Epithelial cell of esophagus (primary cell): ENCODE measurements at regions not wholly inside any gene's neighbourhood (a gene's known extent, or its start where the extent isn't known, plus 50 kb on each side); places are given as distances from the start of the nearest gene placed in this dataset.

Experiments used
- DNase-seq: peaks from one replicate; pipeline ENCODE4 v3.0.0; 2010; ENCODE audit warnings: low read depth
- H3K4me3 ChIP-seq: 2 replicates; pipeline ENCODE4 v1.5.1; 2011; ENCODE audit warnings: mild to moderate bottlenecking, low read length, control low read depth
- TF ChIP-seq, protein P1 (sequence below): IDR thresholded peaks from 2 replicates; pipeline ENCODE4 v1.5.1; 2011; ENCODE audit warnings: low read depth, mild to moderate bottlenecking, low read length, control low read depth, inconsistent platforms; ENCODE audit not compliant: insufficient read depth; ENCODE audit errors: missing control alignments

DNA sequence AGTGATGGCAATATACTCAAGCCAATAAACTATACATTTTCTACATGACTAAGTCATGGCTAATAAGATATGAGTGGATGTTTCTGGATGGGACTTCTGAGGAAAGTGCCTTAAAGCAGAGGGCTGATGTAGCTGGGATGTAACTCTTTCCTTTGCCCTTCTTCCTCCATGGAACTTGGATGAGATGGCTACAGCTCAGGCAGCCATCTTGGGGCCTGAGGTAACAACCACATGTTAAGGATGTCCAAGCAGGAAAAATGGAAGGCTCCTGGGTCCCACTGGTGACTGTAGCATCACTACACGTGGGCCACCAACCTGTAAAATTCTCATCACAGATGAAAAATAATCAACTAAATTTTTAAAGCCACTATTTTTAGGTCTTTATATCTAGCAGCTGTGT lies 54.4 kb upstream of the GRIP1 start:
- H3K4me3 ChIP-seq: no peak overlapping the region
- no peak for DNase-seq

DNA sequence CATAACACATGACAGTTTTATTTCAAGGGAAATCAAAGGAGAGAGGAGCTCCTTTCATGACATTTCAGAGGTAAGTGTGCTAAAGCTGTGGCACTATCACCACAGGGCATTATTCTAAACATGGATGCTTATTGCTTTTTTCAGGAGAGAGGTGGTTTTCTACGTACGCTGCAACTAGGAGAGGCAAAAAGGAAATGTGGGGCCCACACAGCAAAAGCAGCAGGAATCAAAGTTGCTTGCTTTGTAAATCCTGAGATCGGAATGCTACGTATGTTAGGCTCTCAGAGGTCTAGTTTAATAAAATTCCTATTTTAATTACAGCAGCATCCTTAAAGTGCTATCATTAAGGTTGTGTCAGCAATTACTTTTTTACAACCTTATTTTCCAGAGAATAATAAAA lies 55.0 kb upstream of the GRIP1 start:
- TF ChIP-seq, protein P1, sequence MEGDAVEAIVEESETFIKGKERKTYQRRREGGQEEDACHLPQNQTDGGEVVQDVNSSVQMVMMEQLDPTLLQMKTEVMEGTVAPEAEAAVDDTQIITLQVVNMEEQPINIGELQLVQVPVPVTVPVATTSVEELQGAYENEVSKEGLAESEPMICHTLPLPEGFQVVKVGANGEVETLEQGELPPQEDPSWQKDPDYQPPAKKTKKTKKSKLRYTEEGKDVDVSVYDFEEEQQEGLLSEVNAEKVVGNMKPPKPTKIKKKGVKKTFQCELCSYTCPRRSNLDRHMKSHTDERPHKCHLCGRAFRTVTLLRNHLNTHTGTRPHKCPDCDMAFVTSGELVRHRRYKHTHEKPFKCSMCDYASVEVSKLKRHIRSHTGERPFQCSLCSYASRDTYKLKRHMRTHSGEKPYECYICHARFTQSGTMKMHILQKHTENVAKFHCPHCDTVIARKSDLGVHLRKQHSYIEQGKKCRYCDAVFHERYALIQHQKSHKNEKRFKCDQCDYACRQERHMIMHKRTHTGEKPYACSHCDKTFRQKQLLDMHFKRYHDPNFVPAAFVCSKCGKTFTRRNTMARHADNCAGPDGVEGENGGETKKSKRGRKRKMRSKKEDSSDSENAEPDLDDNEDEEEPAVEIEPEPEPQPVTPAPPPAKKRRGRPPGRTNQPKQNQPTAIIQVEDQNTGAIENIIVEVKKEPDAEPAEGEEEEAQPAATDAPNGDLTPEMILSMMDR: no peak
- no peak for DNase-seq
- H3K4me3 ChIP-seq: no peak overlapping the region

More for the DNA sequence above, 54.4 kb upstream of the GRIP1 start:
- TF ChIP-seq, protein P1: no peak

DNA sequence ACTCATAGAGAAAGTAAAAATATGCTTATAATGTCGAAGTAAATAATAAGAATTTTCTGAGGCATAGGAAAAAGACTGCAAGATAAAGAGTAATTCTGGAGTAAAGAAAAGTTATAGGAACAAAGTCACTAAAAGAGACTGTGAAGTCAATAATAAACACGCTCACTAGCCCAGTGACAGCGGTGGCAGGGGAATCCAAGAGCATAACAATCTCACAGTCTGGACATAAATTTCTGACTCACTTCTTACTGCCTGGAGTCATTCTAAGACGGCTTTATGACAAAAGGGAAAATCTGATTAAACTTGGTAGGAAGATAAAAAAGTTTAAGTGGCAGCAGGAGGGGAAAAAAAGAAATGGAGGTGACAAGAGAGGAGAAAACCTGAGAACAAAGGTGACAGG lies 56.4 kb upstream of the GRIP1 start:
- no peak for DNase-seq
- TF ChIP-seq, protein P1: no peak
- H3K4me3 ChIP-seq: no peak overlapping the region

DNA sequence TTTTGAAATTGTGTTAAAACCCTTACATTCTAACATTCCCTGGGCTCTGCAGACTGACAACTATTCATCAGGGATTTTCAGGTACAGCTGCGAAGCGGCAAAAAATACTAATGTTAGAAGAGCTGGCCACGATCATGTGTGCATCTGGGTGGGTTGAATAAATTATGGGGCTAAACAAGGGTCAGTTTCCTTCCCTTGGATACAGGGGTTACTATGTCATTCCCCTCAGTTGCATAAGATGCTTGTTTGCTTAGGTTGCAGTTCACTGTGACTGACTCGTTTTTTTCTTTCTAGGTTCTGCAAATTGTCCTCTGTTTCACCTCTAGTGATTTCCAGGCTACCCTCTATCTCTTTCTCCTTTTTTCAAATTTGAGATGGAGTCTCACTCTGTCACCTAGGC lies 58.1 kb upstream of the GRIP1 start:
- no peak overlapping the region for H3K4me3 ChIP-seq
- TF ChIP-seq, protein P1: no peak
- DNase-seq: no peak

DNA sequence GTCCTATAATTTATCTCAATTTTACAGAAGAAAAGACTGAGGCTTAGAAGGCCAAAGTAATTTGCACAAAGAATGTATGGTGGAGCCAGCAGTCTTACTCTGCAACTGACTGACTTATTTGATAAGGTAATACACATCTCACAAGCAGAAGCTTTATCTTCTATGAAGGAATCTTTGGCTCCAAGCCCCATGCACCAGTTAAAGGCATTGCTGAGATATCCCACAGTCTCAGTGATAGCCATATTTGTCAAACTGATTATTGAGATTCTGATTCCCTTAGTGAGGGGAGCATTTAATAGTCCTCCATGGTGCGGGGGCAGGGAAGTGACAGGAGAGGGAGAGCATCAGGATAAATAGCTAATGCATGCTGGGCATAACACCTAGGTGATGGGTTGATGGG lies 60.4 kb upstream of the GRIP1 start:
- no peak for DNase-seq
- H3K4me3 ChIP-seq: no peak overlapping the region
- TF ChIP-seq, protein P1: no peak

DNA sequence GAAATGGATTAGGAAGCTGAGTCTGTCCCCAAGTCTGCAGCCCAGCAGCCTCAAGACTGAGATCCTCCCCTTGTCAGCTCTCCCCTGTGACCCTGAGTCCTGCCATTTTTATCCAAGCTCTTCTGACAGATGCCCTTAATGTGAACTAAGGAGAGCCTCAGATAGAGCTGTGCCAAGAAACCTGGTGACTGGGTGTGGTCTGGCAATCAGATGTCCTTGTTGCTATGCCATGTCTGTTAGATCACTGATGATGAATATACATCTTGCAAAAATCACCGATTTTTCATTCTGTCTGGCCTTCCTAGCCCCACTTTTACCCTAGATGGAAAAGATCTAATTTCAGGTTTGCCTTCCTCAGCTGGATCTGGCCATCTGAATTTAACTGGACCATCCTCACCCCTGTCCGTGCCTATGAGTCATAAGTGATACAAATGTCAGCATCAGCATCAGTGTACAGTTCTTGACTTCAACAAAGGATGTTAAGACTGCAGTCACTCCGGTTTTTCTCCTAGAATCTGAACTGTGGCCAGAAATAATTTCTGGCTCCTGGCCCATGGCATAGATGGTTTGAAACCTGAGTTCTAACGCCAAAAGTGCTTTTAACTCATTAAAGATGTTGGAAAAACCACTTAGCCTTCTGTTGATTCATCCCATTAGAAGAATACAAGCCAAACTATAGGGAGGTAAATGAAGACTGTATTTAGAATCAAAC lies 61.2 kb upstream of the GRIP1 start:
- TF ChIP-seq, protein P1: no peak
- no peak overlapping the region for H3K4me3 ChIP-seq
- DNase-seq: no peak

DNA sequence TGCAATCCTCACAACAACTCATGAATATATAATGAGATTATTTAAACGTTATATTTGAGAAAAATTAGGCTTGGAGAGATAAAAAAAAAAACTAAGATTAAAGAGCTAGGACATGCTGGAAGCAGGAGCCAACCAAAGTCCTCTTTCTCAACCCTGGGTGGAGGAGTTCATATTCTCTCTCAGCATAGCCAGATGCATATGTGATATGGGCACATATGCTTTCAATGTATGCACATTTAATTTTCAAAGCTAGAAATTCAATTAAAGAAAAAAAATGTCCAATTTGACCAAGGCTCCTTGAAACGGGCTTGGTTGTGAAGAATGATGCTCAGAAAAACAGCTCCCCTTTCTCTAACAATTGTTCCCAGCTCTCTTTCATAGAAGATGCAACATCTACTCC lies 61.9 kb upstream of the GRIP1 start:
- no peak for DNase-seq
- no peak overlapping the region for H3K4me3 ChIP-seq
- TF ChIP-seq, protein P1: no peak
